IPS-18a (cell line): ENCODE measurements at regions not wholly inside any gene's neighbourhood (a gene's known extent, or its start where the extent isn't known, plus 50 kb on each side); places are given as distances from the start of the nearest gene placed in this dataset.

Experiments
- H3K27ac ChIP-seq: one replicate; pipeline ENCODE4 v1.5.1; 2013; ENCODE audit warnings: low read length
- H3K27me3 ChIP-seq: one replicate; pipeline ENCODE4 v1.6.1; 2013; ENCODE audit warnings: mild to moderate bottlenecking, low read length; ENCODE audit not compliant: control insufficient read depth, insufficient read depth
- H3K36me3 ChIP-seq: one replicate; pipeline ENCODE4 v1.6.1; 2013; ENCODE audit warnings: low read depth, low read length; ENCODE audit not compliant: control insufficient read depth
- H3K4me1 ChIP-seq: one replicate; pipeline ENCODE4 v1.6.1; 2013; ENCODE audit warnings: low read depth, low read length; ENCODE audit not compliant: control insufficient read depth
- H3K4me3 ChIP-seq: one replicate; pipeline ENCODE4 v1.5.1; 2013; ENCODE audit warnings: low read length
- H3K9ac ChIP-seq: one replicate; pipeline ENCODE4 v1.6.1; 2013; ENCODE audit warnings: mild to moderate bottlenecking, low read length, moderate library complexity
- H3K9me3 ChIP-seq: one replicate; pipeline ENCODE4 v1.6.1; 2013; ENCODE audit warnings: low read depth, low read length; ENCODE audit not compliant: control insufficient read depth

DNA sequence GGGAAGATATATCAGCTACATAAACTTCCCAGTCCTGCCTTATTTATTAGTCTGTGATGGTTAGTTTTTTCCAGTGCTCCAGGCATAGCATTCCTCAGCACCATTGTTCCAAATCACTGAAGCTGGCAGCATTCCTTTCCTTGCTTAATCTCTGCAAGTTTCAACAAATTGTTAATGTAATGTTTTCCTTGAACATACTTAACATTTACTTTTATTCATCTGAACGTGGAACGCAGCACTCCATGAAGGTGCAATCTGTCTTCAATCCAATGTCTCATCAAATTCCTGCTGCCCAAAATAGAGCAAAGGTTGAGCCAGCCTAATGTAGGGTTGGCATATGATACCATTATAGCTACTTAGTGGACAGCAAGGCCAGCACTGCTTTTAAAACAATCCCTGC is 441.1 kb upstream of the RBFOX1 start:
- Histone ChIP-seq H3K4me3 (no peak overlapping the region), H3K36me3 (no peaks in the 10 kb centered on the region), H3K9me3 (peaks cover 6% of the 10 kb centered on the region), H3K4me1 (no peaks in the 10 kb centered on the region), H3K27me3 (no peaks in the 10 kb centered on the region), H3K27ac (no peak overlapping the region), H3K9ac (no peak overlapping the region)

- H3K4me1 ChIP-seq, result no peaks in the 10 kb centered on the region
- no peaks in the 10 kb centered on the region for H3K27me3 ChIP-seq
- no peak overlapping the region for H3K9ac ChIP-seq
- no peaks in the 10 kb centered on the region for H3K36me3 ChIP-seq
- no peak overlapping the region for H3K27ac ChIP-seq
- H3K9me3 ChIP-seq, result peaks cover 3% of the 10 kb centered on the region
- H3K4me3 ChIP-seq, result no peak overlapping the region
Measured at GRCh38 chr16:6888531-6888930, 444.1 kb upstream of the RBFOX1 start.

DNA sequence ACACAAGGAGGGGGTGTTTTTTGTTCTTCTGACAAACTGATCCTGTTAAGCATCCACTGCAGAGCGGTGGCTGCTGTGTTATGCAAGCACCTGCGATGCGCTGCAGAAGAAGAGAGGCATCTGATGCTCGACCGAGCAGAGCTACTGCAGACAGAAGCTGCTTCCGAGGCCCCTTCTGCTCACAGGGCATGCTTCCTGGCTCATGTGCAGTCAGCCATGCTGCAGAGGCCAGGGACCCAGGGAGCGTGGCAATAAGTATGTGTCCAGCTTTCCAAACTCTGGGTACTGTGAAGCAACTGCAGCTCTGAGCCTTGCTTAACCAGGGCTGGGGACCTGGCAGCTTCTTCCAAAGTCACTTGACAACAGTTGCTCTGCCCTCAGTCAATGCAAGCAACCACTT is 448.6 kb upstream of the RBFOX1 start:
- Histone ChIP-seq H3K4me3 (no peak overlapping the region), H3K9me3 (no peaks in the 10 kb centered on the region), H3K36me3 (no peaks in the 10 kb centered on the region), H3K27ac (no peak overlapping the region), H3K9ac (no peak overlapping the region), H3K27me3 (no peaks in the 10 kb centered on the region), H3K4me1 (no peaks in the 10 kb centered on the region)

DNA sequence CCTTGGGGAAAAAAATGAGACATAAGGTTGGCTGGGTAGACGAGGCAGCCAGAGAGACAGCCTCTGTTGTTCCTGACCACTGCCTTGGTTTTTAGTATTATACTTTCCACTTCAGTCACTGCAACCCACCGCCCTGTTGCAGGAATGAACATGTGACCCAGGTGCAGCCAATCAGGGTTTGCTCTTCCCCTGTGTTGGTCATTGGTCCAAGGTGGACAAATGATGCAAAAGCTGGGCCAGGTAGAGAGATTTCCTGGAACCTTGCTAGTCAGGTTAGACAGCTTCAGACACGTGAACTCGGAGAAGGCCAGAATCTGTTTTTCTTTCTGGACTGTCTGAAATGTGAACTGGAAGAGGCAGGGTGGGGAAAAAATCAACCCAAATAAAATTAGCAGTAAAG is 452.4 kb upstream of the RBFOX1 start:
- Histone ChIP-seq H3K9ac (no peak overlapping the region), H3K27me3 (no peaks in the 10 kb centered on the region), H3K36me3 (no peaks in the 10 kb centered on the region), H3K27ac (no peak overlapping the region), H3K4me1 (no peaks in the 10 kb centered on the region), H3K9me3 (no peaks in the 10 kb centered on the region), H3K4me3 (no peak overlapping the region)

- H3K9ac ChIP-seq, result no peak overlapping the region
Measured at GRCh38 chr16:6864671-6865070, 468.0 kb upstream of the RBFOX1 start.

GRCh38 chr16:6864244-6864643 is 468.4 kb upstream of the RBFOX1 start:
- peaks cover 63% of the 10 kb centered on the region for H3K27me3 ChIP-seq
- no peak overlapping the region for H3K4me3 ChIP-seq
- H3K36me3 ChIP-seq, result no peaks in the 10 kb centered on the region
- H3K27ac ChIP-seq, result no peak overlapping the region
- peaks cover 18% of the 10 kb centered on the region for H3K4me1 ChIP-seq
- no peaks in the 10 kb centered on the region for H3K9me3 ChIP-seq
- no peak overlapping the region for H3K9ac ChIP-seq

More at GRCh38 chr16:6864671-6865070, 468.0 kb upstream of the RBFOX1 start:
- Histone ChIP-seq H3K4me1 (peaks cover 18% of the 10 kb centered on the region), H3K4me3 (no peak overlapping the region), H3K36me3 (no peaks in the 10 kb centered on the region), H3K27me3 (peaks cover 59% of the 10 kb centered on the region), H3K9me3 (no peaks in the 10 kb centered on the region), H3K27ac (no peak overlapping the region)

GRCh38 chr16:6863135-6863534 is 469.5 kb upstream of the RBFOX1 start:
- Histone ChIP-seq H3K27me3 (peaks cover 75% of the 10 kb centered on the region), H3K4me1 (peaks cover 18% of the 10 kb centered on the region), H3K36me3 (no peaks in the 10 kb centered on the region), H3K27ac (no peak overlapping the region), H3K9me3 (peaks cover 3% of the 10 kb centered on the region), H3K9ac (no peak overlapping the region), H3K4me3 (no peak overlapping the region)

DNA sequence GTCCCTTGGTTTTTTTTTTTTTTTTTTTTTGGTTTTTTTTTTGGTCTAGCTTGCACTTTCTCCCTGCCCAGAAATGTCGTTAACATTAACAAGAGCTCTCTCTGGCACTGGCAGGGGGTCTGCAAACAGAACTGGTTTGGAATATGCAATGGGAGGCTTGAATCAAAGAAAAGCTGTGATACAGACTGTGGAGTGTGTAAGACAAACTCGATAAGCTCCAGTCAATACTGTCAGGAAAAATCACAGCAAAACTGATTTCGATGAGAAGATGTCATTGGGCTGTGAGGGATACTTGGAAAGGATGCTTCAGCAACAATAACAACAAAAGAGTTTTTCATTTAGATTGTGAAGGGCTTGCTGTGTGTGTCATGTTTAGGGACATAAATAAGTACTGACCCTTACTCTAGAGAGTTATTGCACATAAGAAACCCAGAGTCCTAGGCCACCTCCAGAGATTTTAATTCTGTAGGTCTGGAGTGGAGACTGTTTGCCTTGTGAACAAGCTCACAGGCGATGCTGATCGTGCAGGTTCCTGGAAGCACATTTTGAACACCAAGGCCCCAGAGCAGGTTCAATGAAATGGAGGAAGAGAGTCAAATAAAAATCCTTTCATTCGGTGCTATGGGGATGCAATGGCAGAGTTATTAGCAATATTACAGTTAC is 470.7 kb upstream of the RBFOX1 start:
- Histone ChIP-seq H3K4me3 (peak overlapping the region; percentile 17), H3K9me3 (peaks cover 4% of the 10 kb centered on the region), H3K27ac (no peak overlapping the region), H3K36me3 (no peaks in the 10 kb centered on the region), H3K27me3 (peaks cover 86% of the 10 kb centered on the region), H3K4me1 (peaks cover 18% of the 10 kb centered on the region), H3K9ac (no peak overlapping the region)

- Histone ChIP-seq H3K9ac (no peak overlapping the region), H3K27me3 (peaks cover 93% of the 10 kb centered on the region), H3K4me3 (no peak overlapping the region), H3K4me1 (peaks cover 18% of the 10 kb centered on the region), H3K27ac (no peak overlapping the region), H3K36me3 (no peaks in the 10 kb centered on the region), H3K9me3 (peaks cover 4% of the 10 kb centered on the region)
Measured at GRCh38 chr16:6861135-6861814, 471.4 kb upstream of the RBFOX1 start.

DNA sequence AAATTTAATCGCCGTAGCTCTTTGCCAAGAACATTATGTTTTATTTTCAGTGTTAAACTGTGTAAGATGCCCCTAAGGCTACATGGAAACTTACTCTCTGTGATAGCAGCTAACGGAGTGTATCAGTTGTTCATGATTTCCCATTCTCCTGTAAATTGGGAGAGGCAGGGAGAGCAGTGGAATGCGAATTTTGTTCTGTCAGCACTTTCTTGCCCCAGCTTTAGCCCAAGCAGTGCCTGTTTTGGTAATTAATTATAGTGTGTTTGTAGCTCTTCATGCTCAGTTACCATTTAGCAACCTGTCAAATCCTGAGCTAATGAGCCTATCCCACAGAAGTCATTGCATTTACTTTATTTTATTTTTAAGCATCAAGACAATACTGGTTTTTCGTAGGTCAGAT is 475.1 kb upstream of the RBFOX1 start:
- Histone ChIP-seq H3K9ac (no peak overlapping the region), H3K4me3 (no peak overlapping the region), H3K36me3 (no peaks in the 10 kb centered on the region), H3K9me3 (peaks cover 10% of the 10 kb centered on the region), H3K27ac (no peak overlapping the region), H3K4me1 (peaks cover 13% of the 10 kb centered on the region), H3K27me3 (peaks cover 88% of the 10 kb centered on the region)

GRCh38 chr16:6856578-6856977 is 476.1 kb upstream of the RBFOX1 start:
- no peak overlapping the region for H3K4me3 ChIP-seq
- H3K9ac ChIP-seq, result no peak overlapping the region
- peaks cover 78% of the 10 kb centered on the region for H3K27me3 ChIP-seq
- H3K9me3 ChIP-seq, result peaks cover 10% of the 10 kb centered on the region
- H3K4me1 ChIP-seq, result peaks cover 6% of the 10 kb centered on the region
- H3K36me3 ChIP-seq, result no peaks in the 10 kb centered on the region
- H3K27ac ChIP-seq, result no peak overlapping the region

- H3K4me3 ChIP-seq, result no peak overlapping the region
- H3K9me3 ChIP-seq, result peaks cover 10% of the 10 kb centered on the region
- H3K27me3 ChIP-seq, result peaks cover 48% of the 10 kb centered on the region
Measured at GRCh38 chr16:6853565-6853964, 479.1 kb upstream of the RBFOX1 start.

More at GRCh38 chr16:6853565-6853964, 479.1 kb upstream of the RBFOX1 start:
- no peaks in the 10 kb centered on the region for H3K4me1 ChIP-seq
- H3K36me3 ChIP-seq, result no peaks in the 10 kb centered on the region
- H3K27ac ChIP-seq, result no peak overlapping the region
- no peak overlapping the region for H3K9ac ChIP-seq
